ENCODE measurements at regions not wholly inside any gene's neighbourhood (a gene's known extent, or its start where the extent isn't known, plus 50 kb on each side); places are given as distances from the start of the nearest gene placed in this dataset.

- Histone ChIP-seq H2AK5ac (ENCODE audit: low read length) (no peak overlapping the region), H3K27me3 (ENCODE audit: insufficient read depth, low read length, poor library complexity) (no peaks in the 10 kb centered on the region), H3K4me1 (ENCODE audit: control insufficient read depth, low read depth, low read length) (no peaks in the 10 kb centered on the region), H3K56ac (ENCODE audit: low read length) (no peak overlapping the region), H3K36me3 (ENCODE audit: control insufficient read depth, insufficient read depth, low read length) (no peaks in the 10 kb centered on the region), H3K4ac (ENCODE audit: low read depth, low read length) (no peak overlapping the region), H2BK15ac (replicated peaks; ENCODE audit: low read depth) (no peak overlapping the region), H3K79me1 (ENCODE audit: low read length) (no peaks in the 10 kb centered on the region), H3K18ac (ENCODE audit: low read length) (no peak overlapping the region), H3K23ac (ENCODE audit: low read length) (no peak overlapping the region), H3K27ac (ENCODE audit: low read depth, low read length) (no peak overlapping the region), H2BK5ac (ENCODE audit: low read length) (no peak overlapping the region), H3K9ac (ENCODE audit: low read length) (no peak overlapping the region), H3K4me2 (ENCODE audit: low read length) (no peak overlapping the region), H2BK120ac (ENCODE audit: low read depth, low read length) (no peak overlapping the region), H4K8ac (ENCODE audit: low read depth, low read length) (no peak overlapping the region), H4K5ac (ENCODE audit: low read length) (no peak overlapping the region), H3K4me3 (ENCODE audit: low read length) (no peak overlapping the region), H3K79me2 (ENCODE audit: control insufficient read depth, insufficient read depth, low read length) (no peaks in the 10 kb centered on the region)
- WGBS (ENCODE audit: extremely low coverage, insufficient coverage, low lambda C conversion rate), result no CpG with 5 or more reads among the region's 2 CpGs
- DNase-seq, result no peak
Measured at GRCh38 chr2:65870826-65871225, 438.4 kb upstream of the SPRED2 start.

GRCh38 chr2:65869296-65869695 is 436.9 kb upstream of the SPRED2 start:
- Histone ChIP-seq H3K9ac (ENCODE audit: low read length) (no peak overlapping the region), H3K23ac (ENCODE audit: low read length) (no peak overlapping the region), H3K56ac (ENCODE audit: low read length) (no peak overlapping the region), H4K5ac (ENCODE audit: low read length) (no peak overlapping the region), H3K36me3 (ENCODE audit: control insufficient read depth, insufficient read depth, low read length) (no peaks in the 10 kb centered on the region), H3K79me2 (ENCODE audit: control insufficient read depth, insufficient read depth, low read length) (no peaks in the 10 kb centered on the region), H2BK120ac (ENCODE audit: low read depth, low read length) (no peak overlapping the region), H3K4ac (ENCODE audit: low read depth, low read length) (no peak overlapping the region), H3K4me3 (ENCODE audit: low read length) (no peak overlapping the region), H3K18ac (ENCODE audit: low read length) (no peak overlapping the region), H2BK15ac (replicated peaks; ENCODE audit: low read depth) (no peak overlapping the region), H2AK5ac (ENCODE audit: low read length) (no peak overlapping the region), H3K27me3 (ENCODE audit: insufficient read depth, low read length, poor library complexity) (no peaks in the 10 kb centered on the region), H2BK5ac (ENCODE audit: low read length) (no peak overlapping the region), H3K27ac (ENCODE audit: low read depth, low read length) (no peak overlapping the region), H3K4me1 (ENCODE audit: control insufficient read depth, low read depth, low read length) (no peaks in the 10 kb centered on the region), H4K8ac (ENCODE audit: low read depth, low read length) (no peak overlapping the region), H3K4me2 (ENCODE audit: low read length) (no peak overlapping the region), H3K79me1 (ENCODE audit: low read length) (no peaks in the 10 kb centered on the region)
- WGBS (ENCODE audit: extremely low coverage, insufficient coverage, low lambda C conversion rate), result no CpG with 5 or more reads among the region's 5 CpGs
- no peak for DNase-seq

GRCh38 chr2:65868177-65868576 is 435.8 kb upstream of the SPRED2 start:
- Histone ChIP-seq H3K27me3 (ENCODE audit: insufficient read depth, low read length, poor library complexity) (no peaks in the 10 kb centered on the region), H3K56ac (ENCODE audit: low read length) (no peak overlapping the region), H3K4me2 (ENCODE audit: low read length) (no peak overlapping the region), H4K8ac (ENCODE audit: low read depth, low read length) (no peak overlapping the region), H3K4me3 (ENCODE audit: low read length) (no peak overlapping the region), H2BK5ac (ENCODE audit: low read length) (no peak overlapping the region), H3K79me1 (ENCODE audit: low read length) (no peaks in the 10 kb centered on the region), H3K23ac (ENCODE audit: low read length) (no peak overlapping the region), H3K4ac (ENCODE audit: low read depth, low read length) (no peak overlapping the region), H2AK5ac (ENCODE audit: low read length) (no peak overlapping the region), H2BK15ac (replicated peaks; ENCODE audit: low read depth) (no peak overlapping the region), H3K4me1 (ENCODE audit: control insufficient read depth, low read depth, low read length) (no peaks in the 10 kb centered on the region), H3K36me3 (ENCODE audit: control insufficient read depth, insufficient read depth, low read length) (no peaks in the 10 kb centered on the region), H3K79me2 (ENCODE audit: control insufficient read depth, insufficient read depth, low read length) (no peaks in the 10 kb centered on the region), H2BK120ac (ENCODE audit: low read depth, low read length) (no peak overlapping the region), H3K9ac (ENCODE audit: low read length) (no peak overlapping the region), H3K27ac (ENCODE audit: low read depth, low read length) (no peak overlapping the region), H3K18ac (ENCODE audit: low read length) (no peak overlapping the region), H4K5ac (ENCODE audit: low read length) (no peak overlapping the region)
- no CpG with 5 or more reads among the region's 5 CpGs for WGBS (ENCODE audit: extremely low coverage, insufficient coverage, low lambda C conversion rate)
- no peak for DNase-seq

GRCh38 chr2:65867446-65867845 is 435.0 kb upstream of the SPRED2 start:
- no peak overlapping the region for H3K4me2 ChIP-seq (ENCODE audit: low read length)
- no peak overlapping the region for H3K23ac ChIP-seq (ENCODE audit: low read length)
- no peak overlapping the region for H3K27ac ChIP-seq (ENCODE audit: low read depth, low read length)
- H3K56ac ChIP-seq (ENCODE audit: low read length), result no peak overlapping the region
- no peak overlapping the region for H4K8ac ChIP-seq (ENCODE audit: low read depth, low read length)
- no peak overlapping the region for H3K4me3 ChIP-seq (ENCODE audit: low read length)
- no peak overlapping the region for H2BK120ac ChIP-seq (ENCODE audit: low read depth, low read length)
- WGBS (ENCODE audit: extremely low coverage, insufficient coverage, low lambda C conversion rate), result no CpG with 5 or more reads among the region's 4 CpGs
- H3K4me1 ChIP-seq (ENCODE audit: control insufficient read depth, low read depth, low read length), result no peaks in the 10 kb centered on the region
- H2BK5ac ChIP-seq (ENCODE audit: low read length), result no peak overlapping the region
- DNase-seq, result no peak
- H3K79me1 ChIP-seq (ENCODE audit: low read length), result no peaks in the 10 kb centered on the region
- no peak overlapping the region for H2BK15ac ChIP-seq (replicated peaks; ENCODE audit: low read depth)
- no peaks in the 10 kb centered on the region for H3K36me3 ChIP-seq (ENCODE audit: control insufficient read depth, insufficient read depth, low read length)
- no peaks in the 10 kb centered on the region for H3K27me3 ChIP-seq (ENCODE audit: insufficient read depth, low read length, poor library complexity)
- H3K79me2 ChIP-seq (ENCODE audit: control insufficient read depth, insufficient read depth, low read length), result no peaks in the 10 kb centered on the region
- H3K9ac ChIP-seq (ENCODE audit: low read length), result no peak overlapping the region
- no peak overlapping the region for H3K18ac ChIP-seq (ENCODE audit: low read length)
- H3K4ac ChIP-seq (ENCODE audit: low read depth, low read length), result no peak overlapping the region
- H4K5ac ChIP-seq (ENCODE audit: low read length), result no peak overlapping the region
- H2AK5ac ChIP-seq (ENCODE audit: low read length), result no peak overlapping the region

- H2BK5ac ChIP-seq (ENCODE audit: low read length), result no peak overlapping the region
- H3K4me3 ChIP-seq (ENCODE audit: low read length), result no peak overlapping the region
- no peak overlapping the region for H2BK120ac ChIP-seq (ENCODE audit: low read depth, low read length)
Measured at GRCh38 chr2:65866148-65866547, 433.7 kb upstream of the SPRED2 start.

GRCh38 chr2:65864619-65865018 is 432.2 kb upstream of the SPRED2 start:
- no peak overlapping the region for H3K4me3 ChIP-seq (ENCODE audit: low read length)
- no peak overlapping the region for H3K27ac ChIP-seq (ENCODE audit: low read depth, low read length)
- H3K4me2 ChIP-seq (ENCODE audit: low read length), result no peak overlapping the region
- no peak overlapping the region for H2AK5ac ChIP-seq (ENCODE audit: low read length)
- H3K36me3 ChIP-seq (ENCODE audit: control insufficient read depth, insufficient read depth, low read length), result no peaks in the 10 kb centered on the region
- H4K5ac ChIP-seq (ENCODE audit: low read length), result no peak overlapping the region
- no peaks in the 10 kb centered on the region for H3K27me3 ChIP-seq (ENCODE audit: insufficient read depth, low read length, poor library complexity)
- no peaks in the 10 kb centered on the region for H3K79me1 ChIP-seq (ENCODE audit: low read length)
- H2BK120ac ChIP-seq (ENCODE audit: low read depth, low read length), result no peak overlapping the region
- H3K9ac ChIP-seq (ENCODE audit: low read length), result no peak overlapping the region
- no peaks in the 10 kb centered on the region for H3K79me2 ChIP-seq (ENCODE audit: control insufficient read depth, insufficient read depth, low read length)
- DNase-seq, result no peak
- H2BK5ac ChIP-seq (ENCODE audit: low read length), result no peak overlapping the region
- no CpG with 5 or more reads among the region's 5 CpGs for WGBS (ENCODE audit: extremely low coverage, insufficient coverage, low lambda C conversion rate)
- H3K18ac ChIP-seq (ENCODE audit: low read length), result no peak overlapping the region
- no peak overlapping the region for H4K8ac ChIP-seq (ENCODE audit: low read depth, low read length)
- H3K4ac ChIP-seq (ENCODE audit: low read depth, low read length), result no peak overlapping the region
- no peak overlapping the region for H2BK15ac ChIP-seq (replicated peaks; ENCODE audit: low read depth)
- no peak overlapping the region for H3K23ac ChIP-seq (ENCODE audit: low read length)
- no peak overlapping the region for H3K56ac ChIP-seq (ENCODE audit: low read length)
- no peaks in the 10 kb centered on the region for H3K4me1 ChIP-seq (ENCODE audit: control insufficient read depth, low read depth, low read length)

More at GRCh38 chr2:65866148-65866547, 433.7 kb upstream of the SPRED2 start:
- Histone ChIP-seq H3K4me1 (ENCODE audit: control insufficient read depth, low read depth, low read length) (no peaks in the 10 kb centered on the region), H3K79me2 (ENCODE audit: control insufficient read depth, insufficient read depth, low read length) (no peaks in the 10 kb centered on the region), H3K18ac (ENCODE audit: low read length) (no peak overlapping the region), H4K5ac (ENCODE audit: low read length) (no peak overlapping the region), H3K27ac (ENCODE audit: low read depth, low read length) (no peak overlapping the region), H3K27me3 (ENCODE audit: insufficient read depth, low read length, poor library complexity) (no peaks in the 10 kb centered on the region), H3K79me1 (ENCODE audit: low read length) (no peaks in the 10 kb centered on the region), H4K8ac (ENCODE audit: low read depth, low read length) (no peak overlapping the region), H2AK5ac (ENCODE audit: low read length) (no peak overlapping the region), H2BK15ac (replicated peaks; ENCODE audit: low read depth) (no peak overlapping the region), H3K36me3 (ENCODE audit: control insufficient read depth, insufficient read depth, low read length) (no peaks in the 10 kb centered on the region), H3K4ac (ENCODE audit: low read depth, low read length) (no peak overlapping the region), H3K56ac (ENCODE audit: low read length) (no peak overlapping the region), H3K23ac (ENCODE audit: low read length) (no peak overlapping the region), H3K9ac (ENCODE audit: low read length) (no peak overlapping the region), H3K4me2 (ENCODE audit: low read length) (no peak overlapping the region)
- WGBS (ENCODE audit: extremely low coverage, insufficient coverage, low lambda C conversion rate), result no CpG with 5 or more reads among the region's 3 CpGs
- no peak for DNase-seq

Data from mesendoderm (in vitro differentiated cells).